Erythroblast (primary cell): ENCODE measurements at regions not wholly inside any gene's neighbourhood (a gene's known extent, or its start where the extent isn't known, plus 50 kb on each side); places are given as distances from the start of the nearest gene placed in this dataset.
"Not testable (repeated sequence)": the region's sequence is repeated elsewhere in the genome, so short reads cannot be mapped to it uniquely, and the experiment has no call there.

ENCODE experiments used
- GATA1 ChIP-seq: IDR thresholded peaks from 2 replicates; pipeline ENCODE4 v1.6.1; 2011; ENCODE audit warnings: low read depth, mild to moderate bottlenecking, control low read depth, low read length, moderate library complexity
- POLR2A ChIP-seq: IDR thresholded peaks from 2 replicates; pipeline ENCODE4 v1.6.1; 2011; ENCODE audit warnings: mild to moderate bottlenecking, low read length

- TF ChIP-seq POLR2A, GATA1: not testable (repeated sequence)
Measured at GRCh38 chr16:48951621-48952125, 330.0 kb downstream of the CBLN1 start.
